Suprapubic skin (tissue), 4 donors: ENCODE measurements at regions not wholly inside any gene's neighbourhood (a gene's known extent, or its start where the extent isn't known, plus 50 kb on each side); places are given as distances from the start of the nearest gene placed in this dataset.

Source experiments
- DNase-seq, 2 donors: peaks; one replicate each; pipeline ENCODE4 v3.0.0-alpha.2; 2019; ENCODE audit warnings: low spot score in 2 of 2
- H3K27ac ChIP-seq: fragments of 200-600 bp; sonication (generic); one replicate; pipeline ENCODE4 v1.5.1; 2019
- H3K27me3 ChIP-seq: fragments of 200-600 bp; sonication (generic); one replicate; pipeline ENCODE4 v1.5.1; 2019
- H3K36me3 ChIP-seq: fragments of 200-600 bp; sonication (generic); one replicate; pipeline ENCODE4 v1.5.1; 2019
- H3K4me1 ChIP-seq: fragments of 200-600 bp; sonication (generic); one replicate; pipeline ENCODE4 v1.5.1; 2019
- H3K4me3 ChIP-seq: fragments of 200-600 bp; sonication (generic); one replicate; pipeline ENCODE4 v1.5.1; 2019; ENCODE audit warnings: mild to moderate bottlenecking
- H3K9me3 ChIP-seq: fragments of 200-600 bp; sonication (generic); one replicate; pipeline ENCODE4 v1.5.1; 2019
- EP300 ChIP-seq: sonication (generic); formaldehyde crosslinking; IDR thresholded peaks from one replicate; pipeline ENCODE4 v1.6.1; 2017; ENCODE audit warnings: antibody characterized with exemption
- POLR2A ChIP-seq, 2 donors: fragments of 450-650 bp; IDR thresholded peaks; one replicate each; pipeline ENCODE4 v1.6.1; 2017; ENCODE audit warnings: antibody characterized with exemption in 2 of 2, mild to moderate bottlenecking in 2 of 2, moderate library complexity in 2 of 2
- POLR2AphosphoS5 ChIP-seq, 3 donors: sonication (generic); formaldehyde crosslinking; IDR thresholded peaks; one replicate each; pipeline ENCODE4 v1.6.1; 2017; ENCODE audit warnings: antibody characterized with exemption in 3 of 3
- WGBS: methylation state at CpG from one replicate; pipeline ENCODE4 v1.1.5; 2018; 5-methylcytosine and 5-hydroxymethylcytosine counted together
- TF ChIP-seq, protein P1 (sequence below), 2 donors: fragments of 200-600 bp in 1 of 2; fragments of 450-650 bp in 1 of 2; sonication (generic) in 1 of 2; IDR thresholded peaks; one replicate each; pipeline ENCODE4 v1.5.1; 2016 to 2019; ENCODE audit warnings: antibody characterized with exemption in 2 of 2, mild to moderate bottlenecking in 1 of 2, moderate library complexity in 1 of 2

- H3K4me1 ChIP-seq, result peaks cover 16% of the 10 kb centered on the region
- 90% methylated on average over 7 of the region's 7 CpGs for WGBS
- no peak overlapping the region for H3K27ac ChIP-seq
Observed at GRCh38 chr10:121133901-121134300, 282.7 kb downstream of the WDR11 start.

GRCh38 chr10:121134711-121135110, 283.5 kb downstream of the WDR11 start:
- peaks cover 16% of the 10 kb centered on the region for H3K4me1 ChIP-seq
- no peaks in the 10 kb centered on the region for H3K27me3 ChIP-seq
- H3K36me3 ChIP-seq, result no peaks in the 10 kb centered on the region
- DNase-seq, result no peak
- no peak overlapping the region for H3K4me3 ChIP-seq
- no peaks in the 10 kb centered on the region for H3K9me3 ChIP-seq
- no peak for TF ChIP-seq POLR2A (IDR thresholded peaks at IDR 0.05)
- TF ChIP-seq POLR2AphosphoS5 (IDR thresholded peaks at IDR 0.05), result no peak
- TF ChIP-seq EP300, result no peak
- TF ChIP-seq, protein P1, sequence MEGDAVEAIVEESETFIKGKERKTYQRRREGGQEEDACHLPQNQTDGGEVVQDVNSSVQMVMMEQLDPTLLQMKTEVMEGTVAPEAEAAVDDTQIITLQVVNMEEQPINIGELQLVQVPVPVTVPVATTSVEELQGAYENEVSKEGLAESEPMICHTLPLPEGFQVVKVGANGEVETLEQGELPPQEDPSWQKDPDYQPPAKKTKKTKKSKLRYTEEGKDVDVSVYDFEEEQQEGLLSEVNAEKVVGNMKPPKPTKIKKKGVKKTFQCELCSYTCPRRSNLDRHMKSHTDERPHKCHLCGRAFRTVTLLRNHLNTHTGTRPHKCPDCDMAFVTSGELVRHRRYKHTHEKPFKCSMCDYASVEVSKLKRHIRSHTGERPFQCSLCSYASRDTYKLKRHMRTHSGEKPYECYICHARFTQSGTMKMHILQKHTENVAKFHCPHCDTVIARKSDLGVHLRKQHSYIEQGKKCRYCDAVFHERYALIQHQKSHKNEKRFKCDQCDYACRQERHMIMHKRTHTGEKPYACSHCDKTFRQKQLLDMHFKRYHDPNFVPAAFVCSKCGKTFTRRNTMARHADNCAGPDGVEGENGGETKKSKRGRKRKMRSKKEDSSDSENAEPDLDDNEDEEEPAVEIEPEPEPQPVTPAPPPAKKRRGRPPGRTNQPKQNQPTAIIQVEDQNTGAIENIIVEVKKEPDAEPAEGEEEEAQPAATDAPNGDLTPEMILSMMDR (IDR thresholded peaks at IDR 0.05), result no peak
- 93% methylated on average over 1 of the region's 1 CpG for WGBS
- H3K27ac ChIP-seq, result no peak overlapping the region

More at GRCh38 chr10:121133901-121134300, 282.7 kb downstream of the WDR11 start:
- no peaks in the 10 kb centered on the region for H3K36me3 ChIP-seq
- no peak overlapping the region for H3K4me3 ChIP-seq
- no peaks in the 10 kb centered on the region for H3K9me3 ChIP-seq
- TF ChIP-seq, protein P1 (IDR thresholded peaks at IDR 0.05), result no peak
- no peak for TF ChIP-seq POLR2AphosphoS5 (IDR thresholded peaks at IDR 0.05)
- no peak for TF ChIP-seq POLR2A (IDR thresholded peaks at IDR 0.05)
- no peak for TF ChIP-seq EP300
- no peaks in the 10 kb centered on the region for H3K27me3 ChIP-seq
- DNase-seq, result no peak

DNA sequence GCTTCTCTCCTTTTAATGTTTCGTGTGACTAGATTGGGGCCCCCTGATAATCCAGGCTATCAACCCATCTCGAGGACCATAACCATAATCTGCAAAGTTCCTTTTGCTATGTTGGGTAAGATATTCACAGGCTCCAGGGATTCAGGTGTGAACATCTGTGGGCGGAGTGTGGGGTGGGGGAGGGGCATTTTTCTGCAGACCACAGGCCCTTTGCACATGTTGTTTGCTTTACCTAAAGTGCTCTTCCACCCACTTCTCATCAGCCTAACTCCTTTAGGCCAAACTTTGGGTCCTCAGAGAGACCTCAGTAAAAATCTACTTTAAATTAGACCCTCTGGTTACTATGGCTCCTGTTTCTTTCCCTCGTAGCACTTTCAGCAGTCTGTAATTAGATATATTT, 284.4 kb downstream of the WDR11 start:
- H3K9me3 ChIP-seq, result no peaks in the 10 kb centered on the region
- DNase-seq, result no peak
- no peaks in the 10 kb centered on the region for H3K36me3 ChIP-seq
- H3K4me3 ChIP-seq, result no peak overlapping the region
- H3K27me3 ChIP-seq, result no peaks in the 10 kb centered on the region
- TF ChIP-seq, protein P1 (IDR thresholded peaks at IDR 0.05), result no peak
- TF ChIP-seq EP300 (no peak), POLR2AphosphoS5 (IDR thresholded peaks at IDR 0.05) (no peak), POLR2A (IDR thresholded peaks at IDR 0.05) (no peak)
- H3K4me1 ChIP-seq, result peaks cover 16% of the 10 kb centered on the region
- WGBS, result 90% methylated on average over 4 of the region's 4 CpGs
- no peak overlapping the region for H3K27ac ChIP-seq

DNA sequence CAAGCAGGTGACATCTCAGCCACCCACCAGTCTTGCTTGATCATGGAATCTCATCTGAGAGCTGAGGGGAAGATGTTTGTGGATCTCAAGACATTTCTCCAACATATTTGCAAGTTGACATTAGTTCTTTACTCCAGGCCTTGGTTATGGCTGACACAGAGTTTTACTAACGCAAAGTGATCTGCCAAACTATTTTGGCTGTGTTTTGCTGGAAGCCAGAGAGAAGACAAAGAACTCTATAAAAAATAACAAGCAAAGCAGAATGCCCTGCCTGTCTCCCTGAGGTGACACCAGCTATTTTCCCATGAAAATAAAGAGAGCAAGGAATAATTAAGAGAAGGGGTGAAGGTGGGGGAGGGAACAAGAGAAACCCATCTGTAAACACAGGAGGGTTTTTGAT, 286.4 kb downstream of the WDR11 start:
- no peaks in the 10 kb centered on the region for H3K9me3 ChIP-seq
- no peak overlapping the region for H3K4me3 ChIP-seq
- peaks cover 16% of the 10 kb centered on the region for H3K4me1 ChIP-seq
- peak overlapping the region; percentile 6 for H3K27ac ChIP-seq
- 35% methylated on average over 1 of the region's 1 CpG for WGBS
- no peaks in the 10 kb centered on the region for H3K27me3 ChIP-seq
- DNase-seq, result no peak
- no peak for TF ChIP-seq POLR2AphosphoS5 (IDR thresholded peaks at IDR 0.05)
- no peak for TF ChIP-seq POLR2A (IDR thresholded peaks at IDR 0.05)
- no peak for TF ChIP-seq EP300
- TF ChIP-seq, protein P1 (IDR thresholded peaks at IDR 0.05), result no peak
- H3K36me3 ChIP-seq, result no peaks in the 10 kb centered on the region

DNA sequence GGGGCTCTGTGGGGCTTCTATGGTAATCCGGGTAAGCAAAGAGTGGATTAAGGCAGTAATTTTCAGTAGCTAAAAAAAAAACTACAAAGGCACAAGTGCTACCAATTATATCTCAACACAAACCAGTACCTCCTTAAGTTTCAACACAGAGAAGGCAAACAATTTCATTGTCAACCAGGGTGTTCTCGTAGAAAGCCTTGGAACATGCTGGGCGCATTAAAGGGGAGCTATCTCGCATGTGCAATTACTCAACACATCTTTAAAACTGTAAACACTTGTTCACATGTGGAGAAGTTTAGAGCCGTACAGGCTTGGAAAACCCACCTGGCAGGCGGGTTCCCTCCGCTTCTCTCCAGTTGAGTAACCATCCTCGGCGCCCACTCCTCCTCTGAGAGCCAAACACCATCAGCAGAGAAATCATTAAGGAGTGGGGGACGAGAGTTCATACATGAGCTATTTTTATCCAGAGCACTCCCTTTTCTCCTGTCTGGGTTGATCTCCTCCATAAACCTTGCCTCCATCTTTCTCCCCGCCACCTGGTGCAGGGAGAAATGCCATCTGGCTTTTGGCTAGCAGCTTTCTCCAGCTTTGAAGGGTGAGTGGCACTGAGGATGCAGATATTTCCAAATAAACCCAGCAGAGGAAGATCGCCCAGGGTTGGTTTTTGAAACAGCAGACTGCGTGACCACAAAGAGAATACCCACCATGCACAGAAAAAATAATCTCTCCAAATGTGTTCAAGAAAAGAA, 287.1 kb downstream of the WDR11 start:
- Histone ChIP-seq H3K27me3 (no peaks in the 10 kb centered on the region), H3K27ac (no peak overlapping the region), H3K36me3 (no peaks in the 10 kb centered on the region), H3K4me3 (no peak overlapping the region), H3K9me3 (no peaks in the 10 kb centered on the region), H3K4me1 (peaks cover 16% of the 10 kb centered on the region)
- DNase-seq, result no peak
- 51% methylated on average over 13 of the region's 13 CpGs for WGBS
- TF ChIP-seq POLR2A (IDR thresholded peaks at IDR 0.05) (no peak), POLR2AphosphoS5 (IDR thresholded peaks at IDR 0.05) (no peak), EP300 (no peak)
- TF ChIP-seq, protein P1 (IDR thresholded peaks at IDR 0.05), result no peak
